ENCODE measurements at regions not wholly inside any gene's neighbourhood (a gene's known extent, or its start where the extent isn't known, plus 50 kb on each side); places are given as distances from the start of the nearest gene placed in this dataset.
"Not testable (repeated sequence)": the region's sequence is repeated elsewhere in the genome, so short reads cannot be mapped to it uniquely, and the experiment has no call there.

- H3K4me1 ChIP-seq (ENCODE audit: control insufficient read depth, insufficient read depth, low read length); H3K27me3 ChIP-seq (ENCODE audit: control insufficient read depth, insufficient read depth, low read length); H3K4me3 ChIP-seq (ENCODE audit: low read depth, low read length); H3K9ac ChIP-seq (ENCODE audit: low read length); H3K9me3 ChIP-seq (ENCODE audit: control insufficient read depth, insufficient read depth, low read depth, low read length); H3K36me3 ChIP-seq (ENCODE audit: control insufficient read depth, insufficient read depth, low read length); H3K27ac ChIP-seq (ENCODE audit: low read depth, low read length): not testable (repeated sequence)
Observed at GRCh38 chr16:18148132-18148531, 188.4 kb downstream of the NPIPA8 start.

GRCh38 chr16:18146601-18147142 lies 189.9 kb downstream of the NPIPA8 start:
- not testable (repeated sequence) for H3K36me3 ChIP-seq (ENCODE audit: control insufficient read depth, insufficient read depth, low read length); H3K9me3 ChIP-seq (ENCODE audit: control insufficient read depth, insufficient read depth, low read depth, low read length); H3K9ac ChIP-seq (ENCODE audit: low read length); H3K27ac ChIP-seq (ENCODE audit: low read depth, low read length); H3K4me1 ChIP-seq (ENCODE audit: control insufficient read depth, insufficient read depth, low read length); H3K4me3 ChIP-seq (ENCODE audit: low read depth, low read length); H3K27me3 ChIP-seq (ENCODE audit: control insufficient read depth, insufficient read depth, low read length)

GRCh38 chr16:18142066-18142465 lies 194.5 kb downstream of the NPIPA8 start:
- H3K27ac ChIP-seq (ENCODE audit: low read depth, low read length); H3K27me3 ChIP-seq (ENCODE audit: control insufficient read depth, insufficient read depth, low read length); H3K4me3 ChIP-seq (ENCODE audit: low read depth, low read length); H3K9me3 ChIP-seq (ENCODE audit: control insufficient read depth, insufficient read depth, low read depth, low read length); H3K36me3 ChIP-seq (ENCODE audit: control insufficient read depth, insufficient read depth, low read length); H3K4me1 ChIP-seq (ENCODE audit: control insufficient read depth, insufficient read depth, low read length); H3K9ac ChIP-seq (ENCODE audit: low read length): not testable (repeated sequence)

GRCh38 chr16:18136288-18136687 lies 200.2 kb downstream of the NPIPA8 start:
- H3K9ac ChIP-seq (ENCODE audit: low read length); H3K36me3 ChIP-seq (ENCODE audit: control insufficient read depth, insufficient read depth, low read length); H3K27me3 ChIP-seq (ENCODE audit: control insufficient read depth, insufficient read depth, low read length); H3K4me1 ChIP-seq (ENCODE audit: control insufficient read depth, insufficient read depth, low read length); H3K27ac ChIP-seq (ENCODE audit: low read depth, low read length); H3K4me3 ChIP-seq (ENCODE audit: low read depth, low read length); H3K9me3 ChIP-seq (ENCODE audit: control insufficient read depth, insufficient read depth, low read depth, low read length): not testable (repeated sequence)

- not testable (repeated sequence) for H3K36me3 ChIP-seq (ENCODE audit: control insufficient read depth, insufficient read depth, low read length); H3K4me3 ChIP-seq (ENCODE audit: low read depth, low read length); H3K9ac ChIP-seq (ENCODE audit: low read length); H3K27me3 ChIP-seq (ENCODE audit: control insufficient read depth, insufficient read depth, low read length); H3K27ac ChIP-seq (ENCODE audit: low read depth, low read length); H3K4me1 ChIP-seq (ENCODE audit: control insufficient read depth, insufficient read depth, low read length); H3K9me3 ChIP-seq (ENCODE audit: control insufficient read depth, insufficient read depth, low read depth, low read length)
Observed at GRCh38 chr16:18135024-18135423, 201.5 kb downstream of the NPIPA8 start.

GRCh38 chr16:18131587-18131986 lies 204.9 kb downstream of the NPIPA8 start:
- H3K27me3 ChIP-seq (ENCODE audit: control insufficient read depth, insufficient read depth, low read length); H3K9ac ChIP-seq (ENCODE audit: low read length); H3K36me3 ChIP-seq (ENCODE audit: control insufficient read depth, insufficient read depth, low read length); H3K9me3 ChIP-seq (ENCODE audit: control insufficient read depth, insufficient read depth, low read depth, low read length); H3K4me3 ChIP-seq (ENCODE audit: low read depth, low read length); H3K4me1 ChIP-seq (ENCODE audit: control insufficient read depth, insufficient read depth, low read length); H3K27ac ChIP-seq (ENCODE audit: low read depth, low read length): not testable (repeated sequence)

GRCh38 chr16:18130478-18131120 lies 205.9 kb downstream of the NPIPA8 start:
- not testable (repeated sequence) for H3K9ac ChIP-seq (ENCODE audit: low read length); H3K36me3 ChIP-seq (ENCODE audit: control insufficient read depth, insufficient read depth, low read length); H3K4me3 ChIP-seq (ENCODE audit: low read depth, low read length); H3K27ac ChIP-seq (ENCODE audit: low read depth, low read length); H3K9me3 ChIP-seq (ENCODE audit: control insufficient read depth, insufficient read depth, low read depth, low read length); H3K27me3 ChIP-seq (ENCODE audit: control insufficient read depth, insufficient read depth, low read length); H3K4me1 ChIP-seq (ENCODE audit: control insufficient read depth, insufficient read depth, low read length)

GRCh38 chr16:18127033-18127432 lies 209.5 kb downstream of the NPIPA8 start:
- not testable (repeated sequence) for H3K27me3 ChIP-seq (ENCODE audit: control insufficient read depth, insufficient read depth, low read length); H3K9ac ChIP-seq (ENCODE audit: low read length); H3K4me3 ChIP-seq (ENCODE audit: low read depth, low read length); H3K4me1 ChIP-seq (ENCODE audit: control insufficient read depth, insufficient read depth, low read length); H3K9me3 ChIP-seq (ENCODE audit: control insufficient read depth, insufficient read depth, low read depth, low read length); H3K36me3 ChIP-seq (ENCODE audit: control insufficient read depth, insufficient read depth, low read length); H3K27ac ChIP-seq (ENCODE audit: low read depth, low read length)

GRCh38 chr16:18119092-18119491 lies 217.4 kb downstream of the NPIPA8 start:
- H3K4me1 ChIP-seq (ENCODE audit: control insufficient read depth, insufficient read depth, low read length); H3K9me3 ChIP-seq (ENCODE audit: control insufficient read depth, insufficient read depth, low read depth, low read length); H3K27me3 ChIP-seq (ENCODE audit: control insufficient read depth, insufficient read depth, low read length); H3K4me3 ChIP-seq (ENCODE audit: low read depth, low read length); H3K9ac ChIP-seq (ENCODE audit: low read length); H3K27ac ChIP-seq (ENCODE audit: low read depth, low read length); H3K36me3 ChIP-seq (ENCODE audit: control insufficient read depth, insufficient read depth, low read length): not testable (repeated sequence)

- not testable (repeated sequence) for H3K27ac ChIP-seq (ENCODE audit: low read depth, low read length); H3K9me3 ChIP-seq (ENCODE audit: control insufficient read depth, insufficient read depth, low read depth, low read length)
Observed at GRCh38 chr16:18118684-18119083, 217.9 kb downstream of the NPIPA8 start.

GRCh38 chr16:18118071-18118470 lies 218.5 kb downstream of the NPIPA8 start:
- H3K27ac ChIP-seq (ENCODE audit: low read depth, low read length); H3K9ac ChIP-seq (ENCODE audit: low read length); H3K36me3 ChIP-seq (ENCODE audit: control insufficient read depth, insufficient read depth, low read length); H3K4me3 ChIP-seq (ENCODE audit: low read depth, low read length); H3K27me3 ChIP-seq (ENCODE audit: control insufficient read depth, insufficient read depth, low read length); H3K9me3 ChIP-seq (ENCODE audit: control insufficient read depth, insufficient read depth, low read depth, low read length); H3K4me1 ChIP-seq (ENCODE audit: control insufficient read depth, insufficient read depth, low read length): not testable (repeated sequence)

More at GRCh38 chr16:18118684-18119083, 217.9 kb downstream of the NPIPA8 start:
- H3K36me3 ChIP-seq (ENCODE audit: control insufficient read depth, insufficient read depth, low read length); H3K9ac ChIP-seq (ENCODE audit: low read length); H3K4me1 ChIP-seq (ENCODE audit: control insufficient read depth, insufficient read depth, low read length); H3K27me3 ChIP-seq (ENCODE audit: control insufficient read depth, insufficient read depth, low read length); H3K4me3 ChIP-seq (ENCODE audit: low read depth, low read length): not testable (repeated sequence)

- H3K27me3 ChIP-seq (ENCODE audit: control insufficient read depth, insufficient read depth, low read length); H3K9me3 ChIP-seq (ENCODE audit: control insufficient read depth, insufficient read depth, low read depth, low read length); H3K36me3 ChIP-seq (ENCODE audit: control insufficient read depth, insufficient read depth, low read length); H3K9ac ChIP-seq (ENCODE audit: low read length); H3K4me1 ChIP-seq (ENCODE audit: control insufficient read depth, insufficient read depth, low read length); H3K27ac ChIP-seq (ENCODE audit: low read depth, low read length); H3K4me3 ChIP-seq (ENCODE audit: low read depth, low read length): not testable (repeated sequence)
Observed at GRCh38 chr16:18104412-18104811, 232.1 kb downstream of the NPIPA8 start.
